ENCODE measurements at regions not wholly inside any gene's neighbourhood (a gene's known extent, or its start where the extent isn't known, plus 50 kb on each side); places are given as distances from the start of the nearest gene placed in this dataset.
"Not testable (repeated sequence)": the region's sequence is repeated elsewhere in the genome, so short reads cannot be mapped to it uniquely, and the experiment has no call there.

GRCh38 chr21:34220556-34221195 lies 143.1 kb upstream of the KCNE2 start:
- DNase-seq: no peak

GRCh38 chr21:34221331-34222030 lies 142.3 kb upstream of the KCNE2 start:
- no peak for DNase-seq

- DNase-seq: no peak
Measured at GRCh38 chr21:34222031-34222335, 141.8 kb upstream of the KCNE2 start.

GRCh38 chr21:34223376-34223775 lies 140.4 kb upstream of the KCNE2 start:
- no peak for DNase-seq

- no peak for DNase-seq
Measured at GRCh38 chr21:34227386-34227852, 136.4 kb upstream of the KCNE2 start.

GRCh38 chr21:34228792-34229191 lies 135.0 kb upstream of the KCNE2 start:
- DNase-seq: no peak

- no peak for DNase-seq
Measured at GRCh38 chr21:34229353-34229752, 134.5 kb upstream of the KCNE2 start.

GRCh38 chr21:34233741-34234140 lies 130.1 kb upstream of the KCNE2 start:
- DNase-seq: not testable (repeated sequence)

- no peak for DNase-seq
Measured at GRCh38 chr21:34235514-34235913, 128.3 kb upstream of the KCNE2 start.

GRCh38 chr21:34242973-34243372 lies 120.8 kb upstream of the KCNE2 start:
- no peak for DNase-seq

- DNase-seq: peak; percentile 71
Measured at GRCh38 chr21:34243562-34243961, 120.2 kb upstream of the KCNE2 start.

- DNase-seq: no peak
Measured at GRCh38 chr21:34252751-34253150, 111.1 kb upstream of the KCNE2 start.

GRCh38 chr21:34255073-34255472 lies 108.7 kb upstream of the KCNE2 start:
- no peak for DNase-seq

- no peak for DNase-seq
Measured at GRCh38 chr21:34260277-34261008, 103.4 kb upstream of the KCNE2 start.

GRCh38 chr21:34261841-34262468 lies 101.9 kb upstream of the KCNE2 start:
- no peak for DNase-seq

- no peak for DNase-seq
Measured at GRCh38 chr21:34262469-34262845, 101.3 kb upstream of the KCNE2 start.

GRCh38 chr21:34263629-34264028 lies 100.2 kb upstream of the KCNE2 start:
- no peak for DNase-seq

- DNase-seq: no peak
Measured at GRCh38 chr21:34266351-34266750, 97.5 kb upstream of the KCNE2 start.

- no peak for DNase-seq
Measured at GRCh38 chr21:34268493-34268892, 95.3 kb upstream of the KCNE2 start.

- DNase-seq: no peak
Measured at GRCh38 chr21:34270411-34270810, 93.4 kb upstream of the KCNE2 start.

- no peak for DNase-seq
Measured at GRCh38 chr21:34271189-34271851, 92.5 kb upstream of the KCNE2 start.

- DNase-seq: no peak
Measured at GRCh38 chr21:34272321-34272720, 91.5 kb upstream of the KCNE2 start.

- DNase-seq: no peak
Measured at GRCh38 chr21:34274001-34274400, 89.8 kb upstream of the KCNE2 start.
